HG03558 (cell line): ENCODE measurements at regions not wholly inside any gene's neighbourhood (a gene's known extent, or its start where the extent isn't known, plus 50 kb on each side); places are given as distances from the start of the nearest gene placed in this dataset.

Source experiments
- ATAC-seq: cut with Tn5 transposase; IDR thresholded peaks from one replicate; pipeline ENCODE4 v1.9.1; 2021; ENCODE audit warnings: moderate number of reproducible peaks; ENCODE audit not compliant: unreplicated experiment; ENCODE audit errors: extremely low read depth

DNA sequence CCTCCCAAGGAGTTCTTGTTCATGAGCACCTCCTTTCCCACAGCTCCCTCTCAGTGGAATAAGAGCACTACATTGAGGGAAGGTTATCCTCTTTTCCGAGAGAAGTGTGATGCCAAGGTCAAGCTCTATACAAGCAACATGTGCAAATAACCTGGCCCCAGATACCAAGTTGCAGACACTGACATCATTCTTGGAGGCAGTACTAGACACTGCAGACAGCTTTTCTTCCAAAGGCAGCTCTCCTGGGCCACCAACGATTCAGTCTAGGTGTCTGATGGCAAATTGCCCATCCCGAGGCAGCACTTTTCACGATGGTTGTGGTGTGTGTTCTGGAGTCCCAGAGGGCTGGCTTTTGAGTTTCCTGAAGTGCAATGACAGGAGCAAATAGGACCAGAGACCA, 384.9 kb downstream of the TLL1 start:
- no peak for ATAC-seq

DNA sequence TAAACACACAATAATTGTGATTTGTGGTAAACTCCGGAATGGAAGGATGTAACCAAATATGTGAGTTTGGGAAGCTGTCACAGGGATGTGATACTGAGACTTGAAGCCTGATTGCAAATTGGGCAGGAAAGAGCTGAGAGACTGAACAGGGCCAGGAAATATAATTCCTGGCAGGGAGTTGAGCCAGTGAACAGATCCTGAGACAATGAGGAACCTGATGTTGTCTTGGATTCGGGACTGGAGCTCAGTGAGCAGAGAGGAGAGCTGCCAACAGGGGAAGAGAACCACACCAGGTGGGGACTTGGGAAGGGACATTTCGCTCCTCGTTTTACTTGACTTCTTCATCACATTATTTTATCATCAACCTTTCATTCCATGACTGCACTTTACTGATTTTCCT, 386.0 kb downstream of the TLL1 start:
- no peak for ATAC-seq

DNA sequence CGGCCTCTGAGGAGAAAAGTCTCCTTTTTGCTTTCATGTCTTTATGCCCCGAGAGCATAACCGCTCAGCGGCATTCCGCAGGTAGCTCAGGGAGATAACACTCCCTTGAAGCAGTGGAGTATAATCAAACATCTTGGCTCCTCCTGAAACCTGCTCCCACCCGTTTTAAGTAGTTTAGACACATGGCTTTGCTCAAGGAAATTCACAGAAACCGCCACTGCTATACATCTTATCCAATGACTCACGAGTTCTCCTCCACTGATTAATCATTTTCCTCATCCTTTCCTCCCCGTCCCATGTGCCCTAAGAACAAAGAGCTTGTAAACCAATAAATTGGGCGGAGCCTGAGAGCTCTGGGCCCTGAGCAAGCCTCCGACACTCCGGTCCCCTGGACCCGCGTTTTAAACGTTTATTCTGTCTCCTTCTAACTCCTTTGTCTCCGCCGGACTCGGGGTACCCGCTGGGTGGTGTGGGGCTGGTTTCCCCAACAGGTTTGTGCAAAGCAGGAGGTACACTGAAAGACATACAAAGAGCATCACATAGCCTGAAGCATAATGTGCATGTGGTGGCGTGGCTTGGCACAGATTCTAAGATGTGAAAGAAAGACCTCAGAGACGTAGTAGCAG, 401.2 kb downstream of the TLL1 start:
- ATAC-seq: no peak

DNA sequence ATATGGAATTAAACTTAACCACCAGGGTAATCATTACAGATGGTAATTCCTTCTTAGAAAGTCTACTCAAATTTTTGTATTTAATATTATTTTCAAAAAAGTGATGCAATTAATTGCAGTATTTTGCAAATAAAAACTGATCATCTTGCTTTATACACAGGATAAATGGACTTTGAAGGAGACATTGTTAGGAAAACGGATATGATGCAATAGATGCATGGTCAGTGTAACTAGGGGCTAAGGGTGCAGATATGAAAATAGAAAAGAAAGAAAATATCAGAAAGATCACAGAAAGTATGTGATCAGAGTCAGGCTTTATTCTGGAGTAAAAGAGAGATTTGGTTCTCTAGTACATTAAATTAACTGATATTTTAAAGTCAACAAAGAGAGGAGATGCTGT, 401.7 kb downstream of the TLL1 start:
- ATAC-seq: no peak

DNA sequence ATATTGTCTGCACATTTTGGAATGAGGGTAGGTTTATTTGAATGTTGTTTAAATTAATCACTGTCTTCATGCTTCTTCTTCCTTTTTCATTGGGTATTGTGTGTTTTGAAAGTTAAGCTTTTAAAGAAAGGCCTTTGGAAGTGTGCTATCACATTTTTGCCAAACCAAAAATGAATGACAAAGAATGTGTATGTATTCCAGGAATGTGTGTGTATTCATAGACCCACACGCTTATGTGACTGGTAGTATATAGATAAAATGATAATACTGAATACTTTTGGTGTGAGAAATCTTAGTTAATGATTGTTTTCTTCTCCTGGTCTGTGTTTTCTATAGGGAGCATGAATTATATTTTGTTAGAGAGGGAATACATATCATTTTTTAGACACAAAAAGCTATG, 404.4 kb downstream of the TLL1 start:
- no peak for ATAC-seq

DNA sequence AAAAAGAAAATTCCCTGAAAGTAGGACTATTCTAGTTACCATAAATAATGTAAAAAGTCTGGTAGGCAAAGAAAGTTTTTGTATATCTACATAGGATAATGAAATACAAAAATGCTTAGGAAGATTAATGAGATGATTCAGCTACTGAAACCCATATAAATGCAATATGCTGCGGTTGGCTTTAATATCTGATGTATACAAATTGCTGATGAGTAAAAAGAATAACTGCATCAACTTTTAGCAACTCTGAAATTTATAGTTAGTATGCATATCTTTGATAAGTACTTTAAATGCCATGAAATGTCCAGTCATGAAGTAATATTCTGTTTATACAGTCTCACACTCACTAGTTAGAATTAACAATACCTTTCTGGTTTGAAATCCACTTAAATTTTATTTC, 404.8 kb downstream of the TLL1 start:
- no peak for ATAC-seq

DNA sequence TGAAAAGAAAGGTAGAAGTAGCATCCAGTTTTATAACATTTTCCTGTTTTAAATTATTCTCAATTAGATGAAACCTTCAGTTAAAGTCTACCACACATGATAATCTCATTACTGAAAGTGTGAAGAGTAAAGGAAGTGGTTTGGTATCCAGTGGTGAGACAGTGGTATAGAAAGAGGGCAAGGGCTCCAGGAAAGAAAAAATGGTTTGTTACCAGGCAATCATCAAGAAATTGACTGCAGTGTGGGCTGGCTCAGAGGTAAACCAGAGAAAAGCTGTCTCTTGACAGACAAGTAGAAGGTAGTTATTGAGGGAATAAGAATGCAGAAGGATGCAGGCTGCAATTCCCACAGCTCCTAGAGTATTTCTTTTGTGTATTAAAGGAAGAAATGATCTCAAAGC, 406.2 kb downstream of the TLL1 start:
- ATAC-seq: no peak

DNA sequence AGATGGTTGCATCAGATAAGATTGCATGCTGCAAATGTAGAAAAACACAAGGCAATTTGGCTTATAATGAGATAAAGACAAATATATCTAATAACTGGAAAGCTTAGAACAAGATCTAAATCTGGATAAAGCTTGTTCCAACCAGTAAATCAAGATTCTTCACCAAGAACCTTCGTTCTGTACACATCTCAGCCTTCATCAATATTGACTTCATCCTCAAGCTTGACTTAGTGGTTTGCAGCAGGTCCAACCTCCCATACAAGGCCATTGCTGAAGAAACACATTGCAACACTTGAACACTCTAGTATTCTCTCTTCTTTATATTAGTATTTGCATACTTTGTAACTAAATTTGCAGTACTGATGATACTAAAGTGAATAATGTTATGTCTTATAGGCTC, 407.6 kb downstream of the TLL1 start:
- no peak for ATAC-seq

DNA sequence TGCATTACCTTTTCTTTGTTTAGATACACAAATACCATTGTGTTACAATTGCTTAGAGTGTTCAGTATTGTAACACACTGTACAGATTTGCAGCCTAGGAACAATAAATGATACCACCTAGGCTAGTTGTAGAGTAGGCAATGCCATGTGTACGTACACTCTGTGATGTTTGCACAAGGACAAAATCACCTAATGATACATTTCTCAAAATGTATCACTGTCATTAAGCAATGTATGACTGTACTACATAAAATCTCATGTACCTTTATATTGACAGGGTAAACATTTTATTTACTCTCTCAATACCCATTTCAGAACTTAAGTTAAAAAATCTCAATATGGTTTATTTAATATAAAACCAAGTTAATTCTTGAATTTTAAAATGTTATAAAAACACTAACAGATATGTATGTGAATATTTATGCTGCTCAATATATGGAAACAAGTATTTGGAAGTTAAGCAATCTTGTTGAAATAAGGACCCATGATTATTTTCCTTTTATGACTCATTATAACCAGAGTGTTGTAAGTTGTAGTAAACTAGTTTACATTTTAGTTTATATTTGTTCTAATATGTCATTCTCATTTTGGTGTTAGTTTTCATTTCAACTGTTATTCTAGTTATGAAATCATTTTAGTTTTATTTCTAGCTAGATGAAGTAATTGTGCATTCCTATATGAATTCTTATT, 409.2 kb downstream of the TLL1 start:
- ATAC-seq: no peak

DNA sequence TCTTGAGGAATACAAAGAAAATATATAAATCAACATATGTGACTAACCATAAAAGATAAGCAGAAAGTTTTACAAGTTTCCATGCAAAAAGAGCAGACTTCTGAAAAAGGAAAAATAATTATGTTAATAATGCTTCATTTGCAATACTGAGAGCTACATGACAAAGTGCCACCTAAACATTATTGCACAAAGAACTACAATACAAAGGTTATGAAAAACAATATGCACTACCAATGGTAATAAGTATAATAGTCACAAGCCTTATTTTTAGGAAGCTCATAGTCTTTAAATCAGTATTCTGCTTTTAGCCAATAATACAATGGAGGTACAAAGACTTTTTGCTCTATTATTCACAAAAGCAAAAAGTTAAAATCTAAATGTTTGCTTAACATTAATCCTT, 411.2 kb downstream of the TLL1 start:
- no peak for ATAC-seq

DNA sequence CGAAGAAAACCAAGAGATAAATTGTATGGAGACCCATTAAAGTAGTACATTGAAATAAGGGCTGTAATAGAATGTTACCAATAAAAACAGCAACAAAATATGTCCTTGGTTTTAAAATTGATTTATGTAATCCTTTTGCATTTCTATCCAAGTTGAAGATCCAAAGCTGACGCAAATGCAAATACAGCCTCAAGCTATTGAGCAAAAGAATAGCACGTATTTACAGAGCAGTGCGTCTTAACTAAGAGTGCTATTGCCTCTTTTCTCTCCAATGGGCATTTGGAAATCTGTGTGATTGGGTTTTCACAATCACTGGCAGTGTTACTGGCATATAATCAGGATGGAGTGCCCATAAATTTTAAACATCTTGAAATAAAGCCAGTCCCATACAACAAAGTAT, 417.4 kb downstream of the TLL1 start:
- ATAC-seq: no peak

DNA sequence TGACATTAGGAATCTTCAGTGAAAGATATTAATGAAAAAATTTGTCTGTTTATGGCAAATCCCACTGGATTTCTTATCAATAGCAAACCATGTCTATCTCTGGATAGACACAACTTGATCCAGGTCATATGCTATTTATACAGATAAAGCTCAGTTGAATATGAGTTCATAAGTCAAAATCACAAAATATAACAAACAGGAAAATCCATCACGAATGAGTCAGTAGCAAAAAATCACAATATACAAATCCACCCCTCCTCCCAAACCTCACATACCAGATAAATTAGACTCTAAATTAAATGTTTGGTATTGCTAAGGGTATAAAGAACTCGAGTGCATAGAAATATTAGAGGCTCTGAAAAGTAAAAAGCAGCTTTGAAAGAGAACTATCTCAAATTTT, 420.5 kb downstream of the TLL1 start:
- ATAC-seq: no peak

DNA sequence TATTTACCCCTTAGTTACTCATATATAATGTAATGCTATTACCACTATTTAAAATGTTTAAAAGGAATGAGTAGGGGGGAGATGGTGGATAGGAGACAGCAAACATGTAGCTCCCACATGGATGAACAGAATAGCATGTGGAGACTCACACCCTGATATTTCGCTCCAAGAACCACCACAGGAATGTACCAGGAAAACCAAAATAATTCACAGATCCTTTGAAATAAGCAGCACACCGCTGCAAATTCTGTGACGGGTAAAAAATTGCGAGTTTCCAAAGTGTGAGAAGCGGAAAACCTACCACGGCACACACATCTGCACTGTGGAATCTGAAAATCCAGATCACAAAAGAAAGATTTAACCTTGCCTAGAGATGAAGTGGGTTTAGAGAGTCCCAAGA, 428.2 kb downstream of the TLL1 start:
- no peak for ATAC-seq

DNA sequence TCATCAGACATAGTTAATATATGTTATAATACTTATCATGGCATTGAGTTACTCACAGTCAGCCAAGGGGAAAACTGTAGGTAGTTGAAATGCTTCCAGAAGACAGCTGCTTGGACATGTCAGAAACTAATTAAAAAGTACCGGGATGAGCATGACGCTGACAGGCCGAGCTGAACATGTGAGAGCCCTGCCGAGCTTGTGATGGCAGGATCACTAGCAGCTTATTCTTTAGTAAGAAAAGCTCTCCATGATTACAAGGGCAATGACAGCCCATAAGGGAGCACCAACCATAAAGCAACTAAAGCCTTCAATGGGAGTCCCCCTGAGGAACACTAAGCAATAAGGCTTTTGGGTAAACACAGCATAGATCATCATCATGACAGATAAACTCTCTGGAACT, 435.6 kb downstream of the TLL1 start:
- ATAC-seq: no peak

DNA sequence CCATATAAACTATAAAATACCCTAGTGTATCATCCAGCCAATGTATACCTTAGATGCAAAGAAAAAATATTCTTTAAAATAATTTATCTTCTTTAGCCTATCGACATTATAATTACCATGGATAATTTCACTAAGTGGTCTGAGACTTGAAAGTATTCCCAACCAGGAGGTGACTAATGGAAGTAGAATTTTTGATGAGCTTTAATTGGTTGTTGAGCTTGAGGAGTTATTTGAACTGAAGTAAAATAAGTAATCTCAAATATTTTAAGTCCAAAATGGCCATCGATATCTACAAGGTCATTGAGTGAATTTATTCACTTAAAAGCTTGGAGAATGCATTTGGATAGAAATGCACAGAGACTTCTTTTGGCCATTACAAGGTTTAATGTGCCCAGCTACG, 436.2 kb downstream of the TLL1 start:
- ATAC-seq: no peak

DNA sequence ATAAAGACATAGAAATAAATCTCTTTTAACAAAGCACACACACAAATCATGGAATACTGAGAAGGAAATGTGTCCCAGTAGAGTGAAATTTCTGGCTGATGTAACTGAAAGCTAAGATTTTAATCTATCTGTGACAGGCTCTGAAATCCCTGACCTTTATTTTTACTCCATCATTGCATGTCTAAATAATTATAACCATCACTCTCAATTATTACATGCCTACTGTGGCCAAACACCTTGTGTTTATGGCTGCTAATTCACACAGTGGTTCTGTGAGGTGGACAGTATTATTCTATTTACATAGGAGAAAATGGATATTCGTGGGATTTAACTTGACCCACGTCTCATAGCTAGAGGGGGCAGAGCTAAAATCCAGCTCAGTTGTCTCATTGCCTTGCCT, 438.1 kb downstream of the TLL1 start:
- ATAC-seq: no peak

DNA sequence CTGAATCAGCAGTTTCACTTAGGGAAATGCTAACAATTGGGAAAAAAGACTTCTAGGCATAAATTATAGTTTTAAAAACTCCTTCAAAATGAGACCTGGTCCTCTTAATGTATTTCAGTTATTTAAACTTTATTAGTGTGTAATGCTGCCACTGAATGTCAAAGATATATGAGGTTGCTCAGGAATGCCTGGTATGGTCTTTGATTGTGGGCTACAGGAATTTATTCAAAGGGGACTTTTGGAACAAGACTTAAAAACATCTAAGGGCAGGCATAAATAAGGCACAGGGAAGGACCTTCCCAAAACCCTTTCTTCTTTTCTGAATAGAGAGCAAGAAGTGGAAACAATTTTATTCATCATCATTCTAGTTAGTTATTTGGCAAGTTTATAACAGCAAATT, 439.1 kb downstream of the TLL1 start:
- no peak for ATAC-seq

DNA sequence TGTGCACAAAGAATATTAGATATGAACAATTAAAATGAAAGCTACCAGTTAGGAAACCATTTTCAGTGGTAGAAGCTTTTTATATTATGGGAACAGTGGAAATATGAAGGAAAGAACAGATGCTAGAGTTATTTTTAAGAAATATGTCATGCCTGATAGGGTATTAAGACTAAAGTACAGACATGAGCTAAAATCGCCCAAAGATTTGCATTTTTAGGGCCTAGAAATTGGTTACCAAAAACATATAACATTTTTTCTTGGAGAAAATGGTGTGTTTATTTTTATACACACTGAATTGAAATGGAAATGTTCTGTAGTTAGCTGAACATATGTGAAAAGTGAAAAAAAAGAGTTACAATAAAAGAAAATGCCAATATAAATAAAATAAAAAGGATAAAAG, 441.9 kb downstream of the TLL1 start:
- no peak for ATAC-seq

DNA sequence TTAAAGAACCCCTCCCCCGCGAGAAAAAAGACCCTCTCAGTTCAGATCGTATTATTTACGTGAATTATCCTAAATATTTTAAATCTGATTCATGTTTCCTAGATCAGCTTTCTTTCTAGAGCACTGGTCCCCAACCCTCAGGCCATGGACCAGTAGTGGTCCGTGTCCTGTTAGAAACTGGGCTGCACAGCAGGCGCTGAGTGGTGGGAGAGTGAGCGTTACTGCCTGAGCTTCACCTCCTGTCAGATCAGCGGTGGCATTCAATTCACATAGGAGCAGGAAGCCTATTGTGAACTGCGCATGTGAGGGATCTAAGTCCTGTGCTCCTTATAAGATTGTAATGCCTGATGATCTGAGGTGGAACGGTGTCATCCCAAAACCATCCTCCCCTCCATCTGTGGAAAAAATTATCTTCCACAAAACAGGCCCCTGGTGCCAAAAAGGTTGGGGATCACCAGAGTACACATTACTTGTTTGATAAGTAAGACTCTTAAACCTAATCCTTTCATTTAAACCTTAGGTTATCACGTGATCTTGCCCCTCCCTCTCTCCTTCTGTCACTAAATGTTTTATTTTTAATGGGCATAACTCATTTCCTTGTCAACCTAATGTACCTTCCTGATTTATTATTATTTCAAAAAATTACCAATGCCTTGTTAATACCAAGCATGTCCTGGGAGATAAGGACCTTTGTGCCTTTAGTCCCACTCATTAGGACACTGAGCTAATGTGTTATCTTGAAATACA, 442.9 kb downstream of the TLL1 start:
- no peak for ATAC-seq

DNA sequence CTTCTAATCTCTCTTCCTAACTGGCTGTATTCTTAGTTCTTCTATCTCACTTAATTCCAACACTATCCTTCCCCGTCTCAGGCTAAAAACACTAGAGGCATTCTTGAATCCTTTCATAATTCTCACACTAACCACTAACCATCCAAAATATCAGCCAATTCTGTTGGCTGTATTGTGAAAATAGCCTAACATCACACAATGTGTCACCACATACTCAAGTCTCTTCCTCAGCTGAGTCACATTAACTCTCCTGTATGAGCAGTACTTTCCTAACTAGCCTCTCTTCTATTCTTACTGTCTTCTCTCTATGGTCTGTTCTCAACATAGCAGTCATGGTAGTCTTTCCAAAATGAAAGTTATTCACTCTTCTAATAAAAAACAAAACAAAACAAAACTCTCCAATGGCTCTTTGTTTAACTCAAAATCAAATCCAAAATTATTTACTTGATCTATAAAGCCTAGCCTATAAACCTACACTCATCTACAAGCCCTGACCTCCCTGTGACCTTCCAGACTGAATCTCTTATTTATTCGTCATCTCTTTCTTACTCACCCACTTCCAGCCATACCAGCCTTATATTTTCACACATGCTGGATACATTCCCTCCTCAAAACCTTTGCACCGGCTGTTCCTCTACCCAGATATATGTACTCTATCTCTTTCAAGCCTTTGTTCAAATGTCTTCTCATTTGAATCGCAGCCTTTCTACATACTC, 445.9 kb downstream of the TLL1 start:
- no peak for ATAC-seq

DNA sequence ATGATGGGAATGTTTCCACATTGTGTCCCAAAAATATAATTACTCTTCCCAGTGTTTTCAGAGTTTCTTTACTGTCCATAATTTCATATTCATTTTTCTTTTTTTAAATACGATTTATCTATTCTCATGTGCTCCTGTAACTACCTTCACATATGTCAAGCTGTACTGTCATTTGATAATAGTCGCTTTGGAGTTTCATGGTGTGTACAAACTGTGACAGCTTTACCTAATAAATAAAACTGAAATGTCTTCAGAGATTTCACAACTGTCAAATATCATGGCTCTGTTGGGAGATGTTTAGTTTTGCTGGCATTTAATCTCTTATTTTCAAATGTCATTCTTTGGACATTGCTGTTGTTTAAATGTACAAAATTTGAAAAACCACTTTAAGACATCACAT, 450.2 kb downstream of the TLL1 start:
- no peak for ATAC-seq
